Muscle of arm (tissue), 1 donor: ENCODE measurements at regions not wholly inside any gene's neighbourhood (a gene's known extent, or its start where the extent isn't known, plus 50 kb on each side); places are given as distances from the start of the nearest gene placed in this dataset.
"Not testable (repeated sequence)": the region's sequence is repeated elsewhere in the genome, so short reads cannot be mapped to it uniquely, and the experiment has no call there.

ENCODE experiments used
- DNase-seq: peaks from one replicate; pipeline ENCODE4 v3.0.0-alpha.2; 2013

- DNase-seq: not testable (repeated sequence)
Observed at GRCh38 chr6:26720663-26721218, 61.2 kb upstream of the ZNF322 start.

DNA sequence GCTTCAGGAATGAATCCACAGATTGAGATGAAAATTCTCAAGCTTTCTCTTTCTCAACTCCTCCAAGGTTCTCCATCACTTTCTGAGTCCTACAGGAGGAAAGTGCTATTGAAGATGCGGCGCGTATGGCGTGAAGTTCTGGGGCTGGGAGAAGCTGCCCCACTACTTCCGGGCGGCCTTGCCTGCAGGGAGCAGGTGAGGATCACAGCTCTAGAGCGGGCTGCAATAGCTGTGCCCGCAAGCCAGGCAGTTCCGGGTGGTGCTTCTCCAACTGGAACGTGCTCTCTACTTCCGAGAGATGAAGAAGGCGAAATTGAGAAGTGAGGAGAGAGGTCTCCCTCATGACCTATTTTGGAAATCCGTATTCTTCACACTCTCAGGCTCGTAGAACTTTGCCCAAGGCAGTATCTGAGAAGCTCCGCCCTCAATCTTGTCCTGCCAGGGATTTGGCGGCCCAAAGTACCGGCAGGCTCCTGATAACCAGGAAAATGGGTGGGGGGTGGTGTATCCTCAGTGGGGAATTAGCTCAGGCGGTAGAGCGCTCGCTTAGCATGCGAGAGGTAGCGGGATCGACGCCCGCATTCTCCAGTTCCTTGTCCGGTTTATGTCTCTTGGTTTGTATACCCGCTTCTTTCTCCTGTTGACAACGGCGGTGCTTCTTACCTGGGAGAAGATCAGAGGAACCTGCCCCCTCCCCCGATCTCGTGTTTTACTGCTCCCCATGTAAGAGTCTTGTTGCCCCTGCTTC lies 70.6 kb upstream of the ZNF322 start:
- DNase-seq: not testable (repeated sequence)

DNA sequence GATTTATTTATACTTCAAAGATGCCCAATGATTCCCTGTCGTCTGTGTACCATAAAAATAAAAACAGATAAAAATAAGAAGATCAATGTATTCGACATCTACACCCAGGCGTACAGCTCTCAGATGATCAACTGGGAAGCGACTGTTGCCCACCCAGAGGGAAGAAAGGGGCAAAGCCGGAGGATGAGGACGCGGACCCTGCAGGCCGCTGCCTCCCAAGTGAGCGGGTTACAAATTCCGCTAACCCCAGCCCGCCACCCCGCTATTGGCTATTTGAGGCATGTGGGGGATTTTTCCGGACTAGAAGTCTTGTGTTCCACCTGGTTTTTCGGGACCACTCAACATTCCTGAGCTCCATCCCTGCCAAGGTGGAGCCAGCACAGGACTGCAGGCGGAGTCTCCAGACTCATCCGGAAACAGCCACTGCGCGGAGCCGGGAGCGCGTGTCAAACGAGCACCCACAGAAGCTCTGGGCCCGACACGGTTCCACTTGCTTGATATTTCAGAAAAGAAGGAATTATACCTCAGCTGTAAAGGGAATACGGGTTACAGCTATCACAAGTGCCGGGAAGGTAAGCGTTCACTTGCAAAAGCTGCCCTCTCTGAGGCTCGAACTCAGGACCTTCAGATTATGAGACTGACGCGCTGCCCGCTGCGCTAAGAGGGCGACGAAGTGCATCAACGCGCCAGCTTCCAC lies 75.4 kb upstream of the ZNF322 start:
- DNase-seq: not testable (repeated sequence)

DNA sequence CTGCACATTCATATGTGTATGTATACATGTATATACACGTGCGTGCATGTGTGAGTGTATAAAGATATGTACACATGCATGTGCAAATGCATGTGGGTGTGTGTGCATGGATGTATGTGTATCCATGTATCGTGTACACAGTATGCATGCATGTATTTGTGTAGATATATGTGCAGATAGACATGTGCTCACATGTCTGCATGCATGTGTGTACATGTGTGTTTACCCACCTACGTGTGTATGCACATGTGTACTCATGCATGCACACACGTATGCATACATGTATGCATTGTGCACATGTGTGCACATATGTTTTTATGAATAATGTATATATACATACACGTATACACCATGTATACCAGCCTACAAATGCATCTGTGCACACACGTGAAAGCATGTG lies 80.3 kb upstream of the ZNF322 start:
- no peak for DNase-seq

DNA sequence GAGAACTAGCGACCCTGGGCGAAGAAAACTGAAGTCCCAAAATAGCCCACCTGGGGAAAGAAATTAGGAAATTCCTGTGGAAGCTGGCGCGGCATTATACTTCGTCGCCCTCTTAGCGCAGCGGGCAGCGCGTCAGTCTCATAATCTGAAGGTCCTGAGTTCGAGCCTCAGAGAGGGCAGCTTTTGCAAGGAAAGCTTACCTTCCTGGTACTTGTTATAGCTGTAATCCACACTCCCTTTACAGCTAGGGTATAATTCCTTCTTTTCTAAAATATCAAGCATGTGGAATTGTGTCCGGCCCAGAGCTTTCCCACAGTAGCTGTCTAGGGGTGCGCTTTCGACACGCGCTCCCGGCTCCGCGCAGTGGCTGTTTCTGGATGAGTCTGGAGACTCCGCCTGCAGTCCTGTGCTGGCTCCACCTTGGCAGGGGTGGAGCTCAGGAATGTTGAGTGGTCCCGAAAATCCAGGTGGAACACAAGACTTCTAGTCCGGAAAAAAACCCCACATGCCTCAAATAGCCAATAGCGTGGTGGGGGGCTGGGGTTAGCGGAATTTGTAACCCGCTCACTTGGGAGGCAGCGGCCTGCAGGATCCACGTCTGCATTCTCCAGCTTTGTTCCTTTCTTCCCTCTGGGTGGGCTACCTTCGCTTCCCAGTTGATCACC lies 83.7 kb upstream of the ZNF322 start:
- no peak for DNase-seq

DNA sequence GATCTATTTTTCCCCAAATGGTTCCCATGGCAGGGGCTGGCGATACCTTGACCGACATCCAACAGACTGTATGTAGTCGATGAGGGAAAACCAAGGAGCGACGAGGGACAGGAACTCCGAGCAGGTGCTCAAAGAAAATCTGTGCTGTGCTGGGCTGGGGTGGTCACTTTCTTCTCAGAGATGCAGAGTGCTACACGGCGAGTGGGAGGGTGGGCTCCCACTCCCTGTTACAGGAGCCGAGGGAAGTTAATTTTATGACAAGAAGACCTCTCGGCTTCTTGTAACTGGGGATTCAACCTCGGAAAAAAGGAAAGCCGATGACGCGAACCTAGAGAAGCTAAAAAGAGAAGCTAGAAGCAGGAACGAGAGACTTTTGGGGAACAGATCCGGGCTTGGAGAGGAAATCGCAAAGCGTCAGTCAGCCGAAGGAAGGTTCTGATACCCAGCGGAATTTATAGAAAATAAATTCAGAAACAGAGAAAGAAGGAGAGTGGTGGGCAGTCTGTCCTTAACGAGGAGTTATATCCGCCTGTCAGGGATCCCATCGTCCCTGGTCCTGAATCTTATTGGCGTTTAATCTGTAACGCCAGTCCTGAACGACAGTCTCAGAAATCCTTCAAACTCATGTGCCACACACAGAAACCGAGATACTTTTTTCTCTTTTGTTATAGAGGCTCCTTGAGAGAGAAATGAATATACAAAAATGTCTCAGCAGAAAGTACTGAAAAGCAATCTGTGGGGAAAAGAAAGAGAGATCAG lies 84.6 kb upstream of the ZNF322 start:
- no peak for DNase-seq

DNA sequence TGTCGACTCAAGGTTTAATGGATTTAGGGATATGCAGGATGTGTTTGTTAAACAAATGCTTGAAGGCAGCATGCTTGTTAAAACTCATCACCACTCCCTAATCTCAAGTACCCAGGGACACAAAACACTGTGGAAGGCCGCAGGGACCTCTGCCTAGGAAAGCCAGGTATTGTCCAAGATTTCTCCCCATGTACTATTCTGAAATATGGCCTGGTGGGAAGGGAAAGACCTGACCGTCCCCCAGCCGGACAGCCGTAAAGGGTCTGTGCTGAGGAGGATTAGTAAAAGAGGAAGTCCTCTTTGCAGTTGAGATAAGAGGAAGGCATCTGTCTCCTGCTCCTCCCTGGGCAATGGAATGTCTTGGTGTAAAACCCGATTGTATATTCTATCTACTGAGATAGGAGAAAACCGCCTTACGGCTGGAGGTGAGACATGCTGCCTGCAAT lies 85.3 kb upstream of the ZNF322 start:
- DNase-seq: not testable (repeated sequence)

GRCh38 chr6:26745964-26746363 lies 86.4 kb upstream of the ZNF322 start:
- DNase-seq: not testable (repeated sequence)

GRCh38 chr6:26749126-26749758 lies 89.7 kb upstream of the ZNF322 start:
- DNase-seq: not testable (repeated sequence)

- DNase-seq: not testable (repeated sequence)
Observed at GRCh38 chr6:26749759-26750126, 90.2 kb upstream of the ZNF322 start.

GRCh38 chr6:26754212-26754611 lies 94.7 kb upstream of the ZNF322 start:
- DNase-seq: no peak

- not testable (repeated sequence) for DNase-seq
Observed at GRCh38 chr6:26754801-26755200, 95.3 kb upstream of the ZNF322 start.

- DNase-seq: not testable (repeated sequence)
Observed at GRCh38 chr6:26756067-26756805, 96.7 kb upstream of the ZNF322 start.

- not testable (repeated sequence) for DNase-seq
Observed at GRCh38 chr6:26766203-26766902, 106.8 kb upstream of the ZNF322 start.

DNA sequence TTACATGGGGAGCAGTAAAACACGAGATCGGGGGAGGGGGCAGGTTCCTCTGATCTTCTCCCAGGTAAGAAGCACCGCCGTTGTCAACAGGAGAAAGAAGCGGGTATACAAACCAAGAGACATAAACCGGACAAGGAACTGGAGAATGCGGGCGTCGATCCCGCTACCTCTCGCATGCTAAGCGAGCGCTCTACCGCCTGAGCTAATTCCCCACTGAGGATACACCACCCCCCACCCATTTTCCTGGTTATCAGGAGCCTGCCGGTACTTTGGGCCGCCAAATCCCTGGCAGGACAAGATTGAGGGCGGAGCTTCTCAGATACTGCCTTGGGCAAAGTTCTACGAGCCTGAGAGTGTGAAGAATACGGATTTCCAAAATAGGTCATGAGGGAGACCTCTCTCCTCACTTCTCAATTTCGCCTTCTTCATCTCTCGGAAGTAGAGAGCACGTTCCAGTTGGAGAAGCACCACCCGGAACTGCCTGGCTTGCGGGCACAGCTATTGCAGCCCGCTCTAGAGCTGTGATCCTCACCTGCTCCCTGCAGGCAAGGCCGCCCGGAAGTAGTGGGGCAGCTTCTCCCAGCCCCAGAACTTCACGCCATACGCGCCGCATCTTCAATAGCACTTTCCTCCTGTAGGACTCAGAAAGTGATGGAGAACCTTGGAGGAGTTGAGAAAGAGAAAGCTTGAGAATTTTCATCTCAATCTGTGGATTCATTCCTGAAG lies 111.6 kb upstream of the ZNF322 start:
- DNase-seq: not testable (repeated sequence)

DNA sequence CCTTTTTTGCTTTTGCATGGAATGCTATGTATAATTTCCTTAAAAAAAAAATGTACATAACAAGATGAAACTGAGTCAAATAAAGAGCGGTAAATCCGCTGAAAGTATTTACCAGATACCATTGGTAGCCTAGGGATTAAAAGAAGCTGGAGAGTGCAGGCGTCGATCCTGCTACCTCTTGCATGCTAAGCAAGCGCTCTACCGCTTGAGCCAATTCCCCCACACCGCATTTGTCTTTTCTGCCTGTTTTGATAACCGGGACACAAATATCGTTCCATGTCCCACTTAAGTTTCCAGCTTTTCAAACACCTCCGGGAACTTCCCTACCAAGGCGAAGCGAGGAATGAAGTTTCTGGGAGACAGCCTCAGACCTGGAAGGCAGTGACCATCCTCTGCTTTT lies 113.9 kb upstream of the ZNF322 start:
- not testable (repeated sequence) for DNase-seq

GRCh38 chr6:26780563-26780962 lies 121.0 kb upstream of the ZNF322 start:
- not testable (repeated sequence) for DNase-seq

DNA sequence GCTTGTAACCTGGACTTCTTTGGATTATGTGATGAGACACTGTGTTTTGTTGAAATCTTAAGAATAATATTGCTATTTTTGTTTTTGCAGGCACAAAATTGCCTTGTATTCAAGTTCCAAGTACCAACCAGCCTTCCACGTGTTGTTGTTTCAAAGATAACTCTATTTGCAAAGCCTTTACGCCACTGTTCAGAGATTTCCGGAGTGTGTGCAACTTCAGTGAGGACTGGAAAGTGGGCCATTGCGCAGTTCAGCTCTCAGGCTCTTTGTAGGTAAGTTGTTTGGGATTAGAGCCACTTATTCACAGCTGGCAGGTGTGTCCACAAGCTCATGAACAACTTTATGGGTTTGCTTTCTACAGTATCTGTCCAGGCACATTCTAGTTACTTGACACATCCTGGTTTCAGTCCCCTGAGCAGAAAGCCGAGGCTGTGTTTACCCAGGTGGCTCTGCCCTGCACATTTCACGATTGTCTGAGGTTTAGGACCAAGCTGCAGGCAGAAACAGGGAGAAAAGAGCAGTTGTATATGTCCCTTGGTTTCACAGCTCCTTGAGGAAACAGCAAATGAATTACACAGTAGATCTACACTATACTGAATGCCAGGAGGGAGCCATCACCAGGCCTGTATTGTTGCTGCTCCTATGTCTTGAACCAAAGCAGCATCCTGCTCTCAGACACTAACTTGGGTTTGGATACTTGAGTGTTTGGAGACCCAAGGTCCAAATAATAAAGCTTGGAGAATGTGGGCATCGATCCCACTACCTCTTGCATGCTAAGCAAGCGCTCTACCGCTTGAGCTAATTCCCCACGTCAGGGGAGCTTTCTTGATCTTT lies 136.1 kb upstream of the ZNF322 start:
- DNase-seq: not testable (repeated sequence)
